Upper lobe of left lung (tissue), 6 donors: ENCODE measurements at regions not wholly inside any gene's neighbourhood (a gene's known extent, or its start where the extent isn't known, plus 50 kb on each side); places are given as distances from the start of the nearest gene placed in this dataset.

Experiments
- ATAC-seq, 2 donors: fragments of 200-7000 bp; cut with Tn5 transposase; one replicate each; pipeline ENCODE4 v1.9.1; 2022; ENCODE audit warnings: mild to moderate bottlenecking in 2 of 2, moderate library complexity in 2 of 2; ENCODE audit not compliant: low FRiP score in 2 of 2
- DNase-seq, 2 donors: peaks; one replicate each; pipeline ENCODE4 v3.0.0-alpha.2; 2019 to 2020
- H3K27ac ChIP-seq, 4 donors: fragments of 200-600 bp; sonication (generic); one replicate each; pipeline ENCODE4 v1.5.1; 2016 to 2019
- H3K27me3 ChIP-seq, 4 donors: fragments of 200-600 bp; sonication (generic); one replicate each; pipeline ENCODE4 v1.5.1; 2017 to 2019
- H3K36me3 ChIP-seq, 4 donors: fragments of 200-600 bp; sonication (generic); one replicate each; pipeline ENCODE4 v1.5.1; 2016 to 2019
- H3K4me1 ChIP-seq, 4 donors: fragments of 200-600 bp; sonication (generic); one replicate each; pipeline ENCODE4 v1.5.1; 2018 to 2019
- H3K4me3 ChIP-seq, 4 donors: fragments of 200-600 bp; sonication (generic); one replicate each; pipeline ENCODE4 v1.5.1; 2017 to 2019; ENCODE audit warnings: mild to moderate bottlenecking in 2 of 4, moderate library complexity in 1 of 4
- H3K9me3 ChIP-seq, 4 donors: fragments of 200-600 bp; sonication (generic); one replicate each; pipeline ENCODE4 v1.5.1; 2018 to 2019
- CTCF ChIP-seq, 6 experiments: fragments of 450-650 bp in 4 of 6; fragments of 200-600 bp in 2 of 6; sonication (generic) in 2 of 6; IDR thresholded peaks; one replicate each; pipeline ENCODE4 v1.5.1; 2016 to 2019; ENCODE audit warnings: antibody characterized with exemption in 6 of 6
- EP300 ChIP-seq, 4 donors: sonication (generic); formaldehyde crosslinking; IDR thresholded peaks; one replicate each; pipeline ENCODE4 v1.5.1; 2017; ENCODE audit warnings: antibody characterized with exemption in 4 of 4, control low read depth in 2 of 4
- POLR2A ChIP-seq, 4 donors: fragments of 450-650 bp; IDR thresholded peaks; one replicate each; pipeline ENCODE4 v1.5.1; 2016 to 2017; ENCODE audit warnings: antibody characterized with exemption in 4 of 4, mild to moderate bottlenecking in 2 of 4
- POLR2AphosphoS5 ChIP-seq, 2 donors: sonication (generic); formaldehyde crosslinking; IDR thresholded peaks; one replicate each; pipeline ENCODE4 v1.5.1; 2017; ENCODE audit warnings: antibody characterized with exemption in 2 of 2
- WGBS, 2 donors: methylation state at CpG; one replicate each; pipeline ENCODE4 v1.1.5; 2017 to 2018; 5-methylcytosine and 5-hydroxymethylcytosine counted together
- donor health status: DM: no; HTN: no; CAD: no; lungs with moderate emphysema.
- donor health status: DM: no; HTN: yes; CAD: no; lungs with severe emphysema.

- ATAC-seq (no peak), DNase-seq (no peak)
- Histone ChIP-seq H3K4me3 (no peak overlapping the region), H3K36me3 (no peaks in the 10 kb centered on the region), H3K4me1 (no peaks in the 10 kb centered on the region), H3K9me3 (no peaks in the 10 kb centered on the region), H3K27me3 (no peaks in the 10 kb centered on the region), H3K27ac (no peak overlapping the region)
- 53 to 60% methylated on average over 2 of the region's 2 CpGs for WGBS, 2 donors
- TF ChIP-seq EP300 (IDR thresholded peaks at IDR 0.05) (no peak), POLR2AphosphoS5 (IDR thresholded peaks at IDR 0.05) (no peak)
Measured at GRCh38 chr7:12146813-12147212, 64.3 kb upstream of the TMEM106B start.

GRCh38 chr7:12152196-12152918 lies 58.7 kb upstream of the TMEM106B start:
- H3K27me3 ChIP-seq, result no peaks in the 10 kb centered on the region
- no peak overlapping the region for H3K27ac ChIP-seq
- DNase-seq (no peak), ATAC-seq (no peak)
- no peaks in the 10 kb centered on the region for H3K4me1 ChIP-seq
- no peak overlapping the region for H3K4me3 ChIP-seq
- TF ChIP-seq EP300 (IDR thresholded peaks at IDR 0.05) (no peak), POLR2AphosphoS5 (IDR thresholded peaks at IDR 0.05) (no peak), CTCF (IDR thresholded peaks at IDR 0.05) (no peak), POLR2A (IDR thresholded peaks at IDR 0.05) (no peak)
- WGBS, 2 donors, result 87 to 93% methylated on average over 5 of the region's 5 CpGs
- H3K36me3 ChIP-seq, result no peaks in the 10 kb centered on the region
- no peaks in the 10 kb centered on the region for H3K9me3 ChIP-seq

- ATAC-seq (no peak), DNase-seq (no peak)
- Histone ChIP-seq H3K36me3 (no peaks in the 10 kb centered on the region), H3K9me3 (no peaks in the 10 kb centered on the region), H3K27ac (no peak overlapping the region), H3K4me3 (no peak overlapping the region), H3K27me3 (no peaks in the 10 kb centered on the region), H3K4me1 (no peaks in the 10 kb centered on the region)
- TF ChIP-seq EP300 (IDR thresholded peaks at IDR 0.05) (no peak), CTCF (IDR thresholded peaks at IDR 0.05) (no peak), POLR2A (IDR thresholded peaks at IDR 0.05) (no peak), POLR2AphosphoS5 (IDR thresholded peaks at IDR 0.05) (no peak)
- WGBS, 2 donors, result 76 to 94% methylated on average over 1 of the region's 1 CpG
Measured at GRCh38 chr7:12154119-12154518, 57.0 kb upstream of the TMEM106B start.

- 76 to 90% methylated on average over 1 of the region's 1 CpG for WGBS, 2 donors
- Histone ChIP-seq H3K36me3 (no peaks in the 10 kb centered on the region), H3K4me1 (no peaks in the 10 kb centered on the region), H3K9me3 (no peaks in the 10 kb centered on the region), H3K27me3 (no peaks in the 10 kb centered on the region), H3K27ac (no peak overlapping the region), H3K4me3 (no peak overlapping the region)
- TF ChIP-seq POLR2A (IDR thresholded peaks at IDR 0.05) (no peak), POLR2AphosphoS5 (IDR thresholded peaks at IDR 0.05) (no peak)
- no peak for DNase-seq
- ATAC-seq, result no peak
Measured at GRCh38 chr7:12157517-12157916, 53.6 kb upstream of the TMEM106B start.

DNA sequence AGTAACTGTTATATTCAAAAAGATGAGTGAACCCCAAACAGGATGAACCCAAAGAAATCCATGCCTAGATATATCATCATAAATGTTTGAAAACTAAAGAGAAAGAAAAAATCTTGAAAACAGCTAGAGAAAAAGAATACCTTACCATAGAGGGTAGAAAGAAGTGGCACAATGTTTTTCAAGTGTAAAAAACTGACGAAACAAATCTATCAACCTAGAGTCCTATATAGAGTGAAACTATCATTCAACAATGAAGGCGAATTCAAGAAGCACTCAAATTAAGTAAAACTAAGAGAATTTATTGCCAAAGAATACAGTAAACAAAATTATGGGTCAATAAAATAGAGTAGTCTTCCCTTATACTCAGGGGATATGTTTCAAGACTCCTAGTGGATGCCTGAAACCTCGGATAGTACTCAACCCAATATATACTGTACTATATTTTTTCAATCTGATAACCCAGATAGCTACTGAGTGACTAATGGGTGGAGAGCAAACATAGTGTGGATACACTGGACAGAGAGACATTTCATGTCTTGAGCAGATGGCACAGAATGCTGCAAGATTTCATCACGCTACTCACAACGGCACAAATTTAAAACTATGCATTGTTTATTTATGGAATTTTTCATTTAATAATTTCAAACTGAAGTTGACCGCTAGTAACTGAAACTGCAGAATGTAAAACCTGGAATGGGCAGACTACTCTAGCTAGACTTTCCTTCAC lies 52.6 kb upstream of the TMEM106B start:
- Histone ChIP-seq H3K27ac (no peak overlapping the region), H3K36me3 (no peaks in the 10 kb centered on the region), H3K4me1 (no peaks in the 10 kb centered on the region), H3K9me3 (no peaks in the 10 kb centered on the region), H3K4me3 (no peak overlapping the region), H3K27me3 (no peaks in the 10 kb centered on the region)
- no peak for DNase-seq
- WGBS, 2 donors, result 76 to 87% methylated on average over 6 of the region's 6 CpGs
- no peak for ATAC-seq
- no peak for TF ChIP-seq POLR2AphosphoS5 (IDR thresholded peaks at IDR 0.05)
- TF ChIP-seq CTCF (IDR thresholded peaks at IDR 0.05), result no peak
- TF ChIP-seq EP300 (IDR thresholded peaks at IDR 0.05), result no peak
- TF ChIP-seq POLR2A (IDR thresholded peaks at IDR 0.05), result no peak
